OCI-LY1 (cell line): ENCODE measurements at regions not wholly inside any gene's neighbourhood (a gene's known extent, or its start where the extent isn't known, plus 50 kb on each side); places are given as distances from the start of the nearest gene placed in this dataset.

Experiments used
- CTCF ChIP-seq: fragments of 200-600 bp; sonication (generic), shearing (Covaris generic); IDR thresholded peaks from 2 replicates; pipeline ENCODE4 v1.5.1; 2017; ENCODE audit warnings: mild to moderate bottlenecking, antibody characterized with exemption, low read length, moderate library complexity, mixed read lengths
- EZH2 ChIP-seq: fragments of 200-600 bp; sonication (generic), shearing (Covaris generic); IDR thresholded peaks from 2 replicates; pipeline ENCODE4 v1.8.0; 2017; ENCODE audit warnings: borderline replicate concordance, mixed run types, mild to moderate bottlenecking, antibody characterized with exemption, low read length, moderate library complexity, mixed read lengths

GRCh38 chr16:85350973-85351372 is 238.7 kb upstream of the CIBAR2 start:
- no peak for TF ChIP-seq CTCF
- no peak for TF ChIP-seq EZH2
